GM18498 (cell line): ENCODE measurements at regions not wholly inside any gene's neighbourhood (a gene's known extent, or its start where the extent isn't known, plus 50 kb on each side); places are given as distances from the start of the nearest gene placed in this dataset.

Experiments used
- ATAC-seq: cut with Tn5 transposase; IDR thresholded peaks from one replicate; pipeline ENCODE4 v1.9.1; 2021; ENCODE audit warnings: mild to moderate bottlenecking, moderate library complexity; ENCODE audit not compliant: unreplicated experiment

GRCh38 chr6:129967427-129967826 is 51.0 kb upstream of the L3MBTL3 start:
- ATAC-seq = no peak

- no peak for ATAC-seq
These were observed 52.3 kb upstream of the L3MBTL3 start for GRCh38 chr6:129966125-129966524.

GRCh38 chr6:129965096-129965495 is 53.3 kb upstream of the L3MBTL3 start:
- ATAC-seq = no peak

GRCh38 chr6:129959358-129959930 is 58.9 kb upstream of the L3MBTL3 start:
- ATAC-seq = no peak

GRCh38 chr6:129957941-129958898 is 60.2 kb upstream of the L3MBTL3 start:
- no peak for ATAC-seq

GRCh38 chr6:129955584-129955983 is 62.8 kb upstream of the L3MBTL3 start:
- ATAC-seq = no peak

- no peak for ATAC-seq
These were observed 63.5 kb upstream of the L3MBTL3 start for GRCh38 chr6:129954749-129955431.

GRCh38 chr6:129947797-129948196 is 70.6 kb upstream of the L3MBTL3 start:
- no peak for ATAC-seq

GRCh38 chr6:129946439-129947140 is 71.8 kb upstream of the L3MBTL3 start:
- no peak for ATAC-seq

- no peak for ATAC-seq
These were observed 74.6 kb upstream of the L3MBTL3 start for GRCh38 chr6:129943637-129944271.

- ATAC-seq = no peak
These were observed 77.8 kb upstream of the L3MBTL3 start for GRCh38 chr6:129940454-129941195.

- no peak for ATAC-seq
These were observed 77.3 kb upstream of the TMEM244 start for GRCh38 chr6:129938249-129939020.

GRCh38 chr6:129936329-129937165 is 75.4 kb upstream of the TMEM244 start:
- peak; percentile 71 for ATAC-seq

GRCh38 chr6:129932321-129932720 is 71.2 kb upstream of the TMEM244 start:
- no peak for ATAC-seq

GRCh38 chr6:129929433-129929832 is 68.3 kb upstream of the TMEM244 start:
- ATAC-seq = no peak

GRCh38 chr6:129923530-129924250 is 62.6 kb upstream of the TMEM244 start:
- ATAC-seq = no peak

GRCh38 chr6:129921169-129921817 is 60.2 kb upstream of the TMEM244 start:
- no peak for ATAC-seq
